Keratinocyte (primary cell): ENCODE measurements at regions not wholly inside any gene's neighbourhood (a gene's known extent, or its start where the extent isn't known, plus 50 kb on each side); places are given as distances from the start of the nearest gene placed in this dataset.

ENCODE experiments used
- EZH2 ChIP-seq: IDR thresholded peaks from one replicate; pipeline ENCODE4 v1.6.1; 2012; ENCODE audit warnings: inconsistent platforms, mild to moderate bottlenecking, low read length, moderate library complexity
- TF ChIP-seq, protein P1 (sequence below), 3 experiments: IDR thresholded peaks in 1 of 3; conservative IDR thresholded peaks in 1 of 3; optimal IDR thresholded peaks in 1 of 3; 2 replicates in 2 of 3; 3 replicates in 1 of 3; pipeline versions ENCODE3 to v1.5.1; 2011; ENCODE audit warnings: low read length in 3 of 3, mild to moderate bottlenecking in 3 of 3, moderate library complexity in 2 of 3, control low read depth in 1 of 3, inconsistent platforms in 1 of 3; ENCODE audit not compliant: insufficient read depth in 2 of 3; ENCODE audit errors: extremely low read depth in 1 of 3

DNA sequence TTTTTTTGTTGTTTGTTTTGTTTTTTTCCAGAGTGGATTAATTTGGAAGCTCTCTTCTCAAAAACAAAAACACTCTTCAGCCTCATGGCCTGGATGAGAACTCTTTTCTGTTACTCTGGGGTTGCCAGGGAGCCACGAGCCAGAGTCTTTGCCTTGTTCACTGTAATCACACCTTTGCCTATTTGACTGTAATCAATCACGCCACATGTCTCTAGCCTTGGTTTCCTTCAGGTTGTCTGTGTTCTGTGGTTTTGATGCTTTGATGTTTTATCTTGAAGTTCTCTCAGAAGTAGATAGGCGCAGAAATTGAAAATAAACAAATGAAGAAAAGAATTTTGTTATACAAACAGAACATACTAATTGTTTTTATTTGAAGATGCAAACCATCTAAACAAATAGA, 62.3 kb upstream of the IGF1R start:
- TF ChIP-seq, protein P1, sequence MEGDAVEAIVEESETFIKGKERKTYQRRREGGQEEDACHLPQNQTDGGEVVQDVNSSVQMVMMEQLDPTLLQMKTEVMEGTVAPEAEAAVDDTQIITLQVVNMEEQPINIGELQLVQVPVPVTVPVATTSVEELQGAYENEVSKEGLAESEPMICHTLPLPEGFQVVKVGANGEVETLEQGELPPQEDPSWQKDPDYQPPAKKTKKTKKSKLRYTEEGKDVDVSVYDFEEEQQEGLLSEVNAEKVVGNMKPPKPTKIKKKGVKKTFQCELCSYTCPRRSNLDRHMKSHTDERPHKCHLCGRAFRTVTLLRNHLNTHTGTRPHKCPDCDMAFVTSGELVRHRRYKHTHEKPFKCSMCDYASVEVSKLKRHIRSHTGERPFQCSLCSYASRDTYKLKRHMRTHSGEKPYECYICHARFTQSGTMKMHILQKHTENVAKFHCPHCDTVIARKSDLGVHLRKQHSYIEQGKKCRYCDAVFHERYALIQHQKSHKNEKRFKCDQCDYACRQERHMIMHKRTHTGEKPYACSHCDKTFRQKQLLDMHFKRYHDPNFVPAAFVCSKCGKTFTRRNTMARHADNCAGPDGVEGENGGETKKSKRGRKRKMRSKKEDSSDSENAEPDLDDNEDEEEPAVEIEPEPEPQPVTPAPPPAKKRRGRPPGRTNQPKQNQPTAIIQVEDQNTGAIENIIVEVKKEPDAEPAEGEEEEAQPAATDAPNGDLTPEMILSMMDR (optimal IDR thresholded peaks at IDR 0.05 in 1 of 3, IDR thresholded peaks at IDR 0.05 in 1 of 3, conservative IDR thresholded peaks at IDR 0.05 in 1 of 3; ENCODE audit: extremely low read depth in 1 of 3, insufficient read depth in 2 of 3, low read length in 3 of 3) = no peak
- no peak for TF ChIP-seq EZH2
